ENCODE measurements at regions not wholly inside any gene's neighbourhood (a gene's known extent, or its start where the extent isn't known, plus 50 kb on each side); places are given as distances from the start of the nearest gene placed in this dataset.

DNA sequence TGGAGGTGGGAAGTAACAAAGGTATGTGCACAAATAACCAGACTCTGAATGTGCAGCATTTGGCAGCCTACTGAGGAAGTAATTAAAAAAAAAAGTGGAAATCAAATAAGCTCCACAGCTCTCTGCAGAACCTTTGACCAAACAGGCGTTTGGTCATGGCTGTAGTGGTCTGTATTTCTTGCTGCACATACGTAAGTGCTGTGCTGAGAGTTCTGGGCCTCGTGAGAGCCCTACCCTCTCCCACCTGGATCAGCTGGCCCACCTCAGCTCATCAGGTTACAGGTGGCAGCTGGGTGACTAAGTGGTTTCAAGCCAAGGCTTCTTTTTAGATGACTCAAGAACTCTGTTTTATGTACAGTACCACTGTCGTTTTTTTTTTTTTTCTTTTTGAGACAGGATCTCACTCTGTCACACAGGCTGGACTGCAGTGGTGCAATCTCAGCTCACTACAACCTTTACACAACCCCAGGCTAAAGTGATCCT is 178.2 kb upstream of the KLF6 start:
- Mint-ChIP-seq H3K27ac (no peak overlapping the region), H3K27me3 (ENCODE audit: low read depth) (no peaks in the 10 kb centered on the region), H3K4me1 (peaks cover 31% of the 10 kb centered on the region), H3K36me3 (no peaks in the 10 kb centered on the region), H3K4me3 (no peak overlapping the region), H3K9me3 (peaks cover 4% of the 10 kb centered on the region)
- ChIA-PET CTCF (interaction anchor here (0.6 kb wide), 1 partner anchor 951 kb away, joined by 3 read pairs; no protein-coding TSS in a partner anchor), POLR2A (no interaction called here)
- TF ChIP-seq JUN (CRISPR knock-in tag; IDR thresholded peaks at IDR 0.05) (no peak), ZNF416 (CRISPR knock-in tag; IDR thresholded peaks at IDR 0.05) (no peak), CBFB (CRISPR knock-in tag; IDR thresholded peaks at IDR 0.05; ENCODE audit: low read depth) (no peak), NR3C1 (CRISPR knock-in tag; conservative IDR thresholded peaks at IDR 0.05; ENCODE audit: low read depth) (no peak), GRHL2 (CRISPR knock-in tag; IDR thresholded peaks at IDR 0.05; ENCODE audit: insufficient replicate concordance, severe bottlenecking) (no peak), GABPB1 (CRISPR knock-in tag; IDR thresholded peaks at IDR 0.05) (no peak)
- TF ChIP-seq, protein P1, sequence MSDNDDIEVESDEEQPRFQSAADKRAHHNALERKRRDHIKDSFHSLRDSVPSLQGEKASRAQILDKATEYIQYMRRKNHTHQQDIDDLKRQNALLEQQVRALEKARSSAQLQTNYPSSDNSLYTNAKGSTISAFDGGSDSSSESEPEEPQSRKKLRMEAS (CRISPR knock-in tag; IDR thresholded peaks at IDR 0.05) = no peak
- TF ChIP-seq, protein P2, sequence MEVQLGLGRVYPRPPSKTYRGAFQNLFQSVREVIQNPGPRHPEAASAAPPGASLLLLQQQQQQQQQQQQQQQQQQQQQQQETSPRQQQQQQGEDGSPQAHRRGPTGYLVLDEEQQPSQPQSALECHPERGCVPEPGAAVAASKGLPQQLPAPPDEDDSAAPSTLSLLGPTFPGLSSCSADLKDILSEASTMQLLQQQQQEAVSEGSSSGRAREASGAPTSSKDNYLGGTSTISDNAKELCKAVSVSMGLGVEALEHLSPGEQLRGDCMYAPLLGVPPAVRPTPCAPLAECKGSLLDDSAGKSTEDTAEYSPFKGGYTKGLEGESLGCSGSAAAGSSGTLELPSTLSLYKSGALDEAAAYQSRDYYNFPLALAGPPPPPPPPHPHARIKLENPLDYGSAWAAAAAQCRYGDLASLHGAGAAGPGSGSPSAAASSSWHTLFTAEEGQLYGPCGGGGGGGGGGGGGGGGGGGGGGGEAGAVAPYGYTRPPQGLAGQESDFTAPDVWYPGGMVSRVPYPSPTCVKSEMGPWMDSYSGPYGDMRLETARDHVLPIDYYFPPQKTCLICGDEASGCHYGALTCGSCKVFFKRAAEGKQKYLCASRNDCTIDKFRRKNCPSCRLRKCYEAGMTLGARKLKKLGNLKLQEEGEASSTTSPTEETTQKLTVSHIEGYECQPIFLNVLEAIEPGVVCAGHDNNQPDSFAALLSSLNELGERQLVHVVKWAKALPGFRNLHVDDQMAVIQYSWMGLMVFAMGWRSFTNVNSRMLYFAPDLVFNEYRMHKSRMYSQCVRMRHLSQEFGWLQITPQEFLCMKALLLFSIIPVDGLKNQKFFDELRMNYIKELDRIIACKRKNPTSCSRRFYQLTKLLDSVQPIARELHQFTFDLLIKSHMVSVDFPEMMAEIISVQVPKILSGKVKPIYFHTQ (CRISPR knock-in tag; IDR thresholded peaks at IDR 0.05) = no peak
- TF ChIP-seq, protein P3, sequence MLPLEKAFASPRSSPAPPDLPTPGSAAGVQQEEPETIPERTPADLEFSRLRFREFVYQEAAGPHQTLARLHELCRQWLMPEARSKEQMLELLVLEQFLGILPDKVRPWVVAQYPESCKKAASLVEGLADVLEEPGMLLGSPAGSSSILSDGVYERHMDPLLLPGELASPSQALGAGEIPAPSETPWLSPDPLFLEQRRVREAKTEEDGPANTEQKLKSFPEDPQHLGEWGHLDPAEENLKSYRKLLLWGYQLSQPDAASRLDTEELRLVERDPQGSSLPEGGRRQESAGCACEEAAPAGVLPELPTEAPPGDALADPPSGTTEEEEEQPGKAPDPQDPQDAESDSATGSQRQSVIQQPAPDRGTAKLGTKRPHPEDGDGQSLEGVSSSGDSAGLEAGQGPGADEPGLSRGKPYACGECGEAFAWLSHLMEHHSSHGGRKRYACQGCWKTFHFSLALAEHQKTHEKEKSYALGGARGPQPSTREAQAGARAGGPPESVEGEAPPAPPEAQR (CRISPR knock-in tag; IDR thresholded peaks at IDR 0.05) = no peak
- TF ChIP-seq, protein P4, sequence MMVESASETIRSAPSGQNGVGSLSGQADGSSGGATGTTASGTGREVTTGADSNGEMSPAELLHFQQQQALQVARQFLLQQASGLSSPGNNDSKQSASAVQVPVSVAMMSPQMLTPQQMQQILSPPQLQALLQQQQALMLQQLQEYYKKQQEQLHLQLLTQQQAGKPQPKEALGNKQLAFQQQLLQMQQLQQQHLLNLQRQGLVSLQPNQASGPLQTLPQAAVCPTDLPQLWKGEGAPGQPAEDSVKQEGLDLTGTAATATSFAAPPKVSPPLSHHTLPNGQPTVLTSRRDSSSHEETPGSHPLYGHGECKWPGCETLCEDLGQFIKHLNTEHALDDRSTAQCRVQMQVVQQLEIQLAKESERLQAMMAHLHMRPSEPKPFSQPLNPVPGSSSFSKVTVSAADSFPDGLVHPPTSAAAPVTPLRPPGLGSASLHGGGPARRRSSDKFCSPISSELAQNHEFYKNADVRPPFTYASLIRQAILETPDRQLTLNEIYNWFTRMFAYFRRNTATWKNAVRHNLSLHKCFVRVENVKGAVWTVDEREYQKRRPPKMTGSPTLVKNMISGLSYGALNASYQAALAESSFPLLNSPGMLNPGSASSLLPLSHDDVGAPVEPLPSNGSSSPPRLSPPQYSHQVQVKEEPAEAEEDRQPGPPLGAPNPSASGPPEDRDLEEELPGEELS (CRISPR knock-in tag; IDR thresholded peaks at IDR 0.05) = no peak
- TF ChIP-seq, protein P5, sequence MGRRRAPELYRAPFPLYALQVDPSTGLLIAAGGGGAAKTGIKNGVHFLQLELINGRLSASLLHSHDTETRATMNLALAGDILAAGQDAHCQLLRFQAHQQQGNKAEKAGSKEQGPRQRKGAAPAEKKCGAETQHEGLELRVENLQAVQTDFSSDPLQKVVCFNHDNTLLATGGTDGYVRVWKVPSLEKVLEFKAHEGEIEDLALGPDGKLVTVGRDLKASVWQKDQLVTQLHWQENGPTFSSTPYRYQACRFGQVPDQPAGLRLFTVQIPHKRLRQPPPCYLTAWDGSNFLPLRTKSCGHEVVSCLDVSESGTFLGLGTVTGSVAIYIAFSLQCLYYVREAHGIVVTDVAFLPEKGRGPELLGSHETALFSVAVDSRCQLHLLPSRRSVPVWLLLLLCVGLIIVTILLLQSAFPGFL (CRISPR knock-in tag; IDR thresholded peaks at IDR 0.05; ENCODE audit: borderline replicate concordance) = no peak
- DNase-seq (ENCODE audit: low spot score) (no peak), ATAC-seq (no peak)

DNA sequence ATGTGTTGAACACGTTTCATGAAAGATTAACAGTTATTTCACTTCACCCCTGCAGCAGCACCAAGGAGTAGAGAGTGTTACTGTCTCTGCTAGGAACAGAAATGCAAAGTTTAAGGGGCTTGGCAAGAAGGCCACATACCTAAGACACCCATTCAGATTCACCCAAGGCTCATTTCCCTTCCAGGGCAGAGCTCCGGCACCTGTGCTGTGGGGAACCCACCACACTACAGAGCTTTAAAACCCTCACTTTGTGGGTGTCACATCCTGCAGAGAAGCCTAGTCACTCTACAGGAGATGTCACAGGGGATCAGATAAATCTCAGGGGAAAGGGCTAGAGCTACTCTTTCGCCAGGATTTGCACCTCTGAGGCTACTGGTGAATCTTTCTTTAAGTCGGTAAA is 176.1 kb upstream of the KLF6 start:
- Mint-ChIP-seq H3K27ac (peak overlapping the region; percentile 93; the same call in 1 of the 2 replicates), H3K9me3 (no peaks in the 10 kb centered on the region), H3K4me3 (no peak overlapping the region), H3K36me3 (no peaks in the 10 kb centered on the region), H3K27me3 (ENCODE audit: low read depth) (no peaks in the 10 kb centered on the region), H3K4me1 (peaks cover 42% of the 10 kb centered on the region)
- POLR2A ChIA-PET = interaction anchor here (1.8 kb wide), 1 partner anchor 176 kb away, joined by 5 read pairs; the partner anchor contains the start of gene KLF6
- CTCF ChIA-PET = no interaction called here
- ATAC-seq = peak; percentile 67
- no peak for DNase-seq (ENCODE audit: low spot score)
- TF ChIP-seq, protein P3 (CRISPR knock-in tag; IDR thresholded peaks at IDR 0.05) = no peak
- TF ChIP-seq, protein P6, sequence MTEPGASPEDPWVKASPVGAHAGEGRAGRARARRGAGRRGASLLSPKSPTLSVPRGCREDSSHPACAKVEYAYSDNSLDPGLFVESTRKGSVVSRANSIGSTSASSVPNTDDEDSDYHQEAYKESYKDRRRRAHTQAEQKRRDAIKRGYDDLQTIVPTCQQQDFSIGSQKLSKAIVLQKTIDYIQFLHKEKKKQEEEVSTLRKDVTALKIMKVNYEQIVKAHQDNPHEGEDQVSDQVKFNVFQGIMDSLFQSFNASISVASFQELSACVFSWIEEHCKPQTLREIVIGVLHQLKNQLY (CRISPR knock-in tag; IDR thresholded peaks at IDR 0.05) = no peak
- peak; percentile 3; the same call in 1 of the 2 replicates for TF ChIP-seq ZNF423 (CRISPR knock-in tag; IDR thresholded peaks at IDR 0.05)
- no peak for TF ChIP-seq SP1 (CRISPR knock-in tag; conservative IDR thresholded peaks at IDR 0.05)
- no peak for TF ChIP-seq NFATC4 (CRISPR knock-in tag; IDR thresholded peaks at IDR 0.05)
